ENCODE measurements at regions not wholly inside any gene's neighbourhood (a gene's known extent, or its start where the extent isn't known, plus 50 kb on each side); places are given as distances from the start of the nearest gene placed in this dataset.

- H3K36me3 ChIP-seq (ENCODE audit: control insufficient read depth in 2 of 2, insufficient read depth in 2 of 2, low read length in 2 of 2), result no peaks in the 10 kb centered on the region
- H3K9me3 ChIP-seq (ENCODE audit: control insufficient read depth in 2 of 2, low read length in 2 of 2), result no peaks in the 10 kb centered on the region
- no peaks in the 10 kb centered on the region for H3K4me1 ChIP-seq (ENCODE audit: control insufficient read depth in 2 of 2, insufficient read depth in 2 of 2, low read length in 2 of 2)
- no peak overlapping the region for H3K27ac ChIP-seq (ENCODE audit: low read depth in 2 of 2, low read length in 2 of 2)
- H3K27me3 ChIP-seq (ENCODE audit: control insufficient read depth in 2 of 2, insufficient read depth in 2 of 2, low read length in 2 of 2), result no peaks in the 10 kb centered on the region
- H3K9ac ChIP-seq (ENCODE audit: low read depth in 1 of 2, low read length in 2 of 2), result no peak overlapping the region
- H3K4me3 ChIP-seq (ENCODE audit: low read length in 2 of 2), result no peak overlapping the region
Measured at GRCh38 chr1:184158896-184159681, 107.6 kb downstream of the TSEN15 start.

- Histone ChIP-seq H3K36me3 (ENCODE audit: control insufficient read depth in 2 of 2, insufficient read depth in 2 of 2, low read length in 2 of 2) (no peaks in the 10 kb centered on the region), H3K27me3 (ENCODE audit: control insufficient read depth in 2 of 2, insufficient read depth in 2 of 2, low read length in 2 of 2) (no peaks in the 10 kb centered on the region), H3K9ac (ENCODE audit: low read depth in 1 of 2, low read length in 2 of 2) (no peak overlapping the region), H3K4me3 (ENCODE audit: low read length in 2 of 2) (no peak overlapping the region), H3K9me3 (ENCODE audit: control insufficient read depth in 2 of 2, low read length in 2 of 2) (no peaks in the 10 kb centered on the region), H3K4me1 (ENCODE audit: control insufficient read depth in 2 of 2, insufficient read depth in 2 of 2, low read length in 2 of 2) (peaks cover 0 to 3% of the 10 kb centered on the region in 2 donors), H3K27ac (ENCODE audit: low read depth in 2 of 2, low read length in 2 of 2) (no peak overlapping the region)
Measured at GRCh38 chr1:184160236-184160635, 108.7 kb downstream of the TSEN15 start.

- Histone ChIP-seq H3K4me1 (ENCODE audit: control insufficient read depth in 2 of 2, insufficient read depth in 2 of 2, low read length in 2 of 2) (peaks cover 0 to 3% of the 10 kb centered on the region in 2 donors), H3K9me3 (ENCODE audit: control insufficient read depth in 2 of 2, low read length in 2 of 2) (no peaks in the 10 kb centered on the region), H3K4me3 (ENCODE audit: low read length in 2 of 2) (no peak overlapping the region), H3K9ac (ENCODE audit: low read depth in 1 of 2, low read length in 2 of 2) (no peak overlapping the region), H3K27ac (ENCODE audit: low read depth in 2 of 2, low read length in 2 of 2) (no peak overlapping the region), H3K27me3 (ENCODE audit: control insufficient read depth in 2 of 2, insufficient read depth in 2 of 2, low read length in 2 of 2) (no peaks in the 10 kb centered on the region), H3K36me3 (ENCODE audit: control insufficient read depth in 2 of 2, insufficient read depth in 2 of 2, low read length in 2 of 2) (no peaks in the 10 kb centered on the region)
Measured at GRCh38 chr1:184161071-184161698, 109.7 kb downstream of the TSEN15 start.

GRCh38 chr1:184162281-184162680 lies 110.8 kb downstream of the TSEN15 start:
- H3K4me1 ChIP-seq (ENCODE audit: control insufficient read depth in 2 of 2, insufficient read depth in 2 of 2, low read length in 2 of 2), result peaks cover 0 to 3% of the 10 kb centered on the region in 2 donors
- H3K9ac ChIP-seq (ENCODE audit: low read depth in 1 of 2, low read length in 2 of 2), result no peak overlapping the region
- no peak overlapping the region for H3K27ac ChIP-seq (ENCODE audit: low read depth in 2 of 2, low read length in 2 of 2)
- H3K36me3 ChIP-seq (ENCODE audit: control insufficient read depth in 2 of 2, insufficient read depth in 2 of 2, low read length in 2 of 2), result no peaks in the 10 kb centered on the region
- no peak overlapping the region for H3K4me3 ChIP-seq (ENCODE audit: low read length in 2 of 2)
- no peaks in the 10 kb centered on the region for H3K9me3 ChIP-seq (ENCODE audit: control insufficient read depth in 2 of 2, low read length in 2 of 2)
- no peaks in the 10 kb centered on the region for H3K27me3 ChIP-seq (ENCODE audit: control insufficient read depth in 2 of 2, insufficient read depth in 2 of 2, low read length in 2 of 2)

GRCh38 chr1:184163674-184164465 lies 112.3 kb downstream of the TSEN15 start:
- Histone ChIP-seq H3K27ac (ENCODE audit: low read depth in 2 of 2, low read length in 2 of 2) (no peak overlapping the region), H3K4me1 (ENCODE audit: control insufficient read depth in 2 of 2, insufficient read depth in 2 of 2, low read length in 2 of 2) (peaks cover 0 to 3% of the 10 kb centered on the region in 2 donors), H3K36me3 (ENCODE audit: control insufficient read depth in 2 of 2, insufficient read depth in 2 of 2, low read length in 2 of 2) (no peaks in the 10 kb centered on the region), H3K9ac (ENCODE audit: low read depth in 1 of 2, low read length in 2 of 2) (no peak overlapping the region), H3K9me3 (ENCODE audit: control insufficient read depth in 2 of 2, low read length in 2 of 2) (no peaks in the 10 kb centered on the region), H3K4me3 (ENCODE audit: low read length in 2 of 2) (no peak overlapping the region), H3K27me3 (ENCODE audit: control insufficient read depth in 2 of 2, insufficient read depth in 2 of 2, low read length in 2 of 2) (no peaks in the 10 kb centered on the region)

GRCh38 chr1:184164536-184164935 lies 113.0 kb downstream of the TSEN15 start:
- H3K36me3 ChIP-seq (ENCODE audit: control insufficient read depth in 2 of 2, insufficient read depth in 2 of 2, low read length in 2 of 2), result no peaks in the 10 kb centered on the region
- no peak overlapping the region for H3K27ac ChIP-seq (ENCODE audit: low read depth in 2 of 2, low read length in 2 of 2)
- peaks cover 0 to 3% of the 10 kb centered on the region in 2 donors for H3K4me1 ChIP-seq (ENCODE audit: control insufficient read depth in 2 of 2, insufficient read depth in 2 of 2, low read length in 2 of 2)
- H3K4me3 ChIP-seq (ENCODE audit: low read length in 2 of 2), result no peak overlapping the region
- H3K9me3 ChIP-seq (ENCODE audit: control insufficient read depth in 2 of 2, low read length in 2 of 2), result no peaks in the 10 kb centered on the region
- no peak overlapping the region for H3K9ac ChIP-seq (ENCODE audit: low read depth in 1 of 2, low read length in 2 of 2)
- H3K27me3 ChIP-seq (ENCODE audit: control insufficient read depth in 2 of 2, insufficient read depth in 2 of 2, low read length in 2 of 2), result no peaks in the 10 kb centered on the region

- no peaks in the 10 kb centered on the region for H3K9me3 ChIP-seq (ENCODE audit: control insufficient read depth in 2 of 2, low read length in 2 of 2)
- H3K9ac ChIP-seq (ENCODE audit: low read depth in 1 of 2, low read length in 2 of 2), result no peak overlapping the region
- H3K4me1 ChIP-seq (ENCODE audit: control insufficient read depth in 2 of 2, insufficient read depth in 2 of 2, low read length in 2 of 2), result peaks cover 0 to 3% of the 10 kb centered on the region in 2 donors
- H3K27ac ChIP-seq (ENCODE audit: low read depth in 2 of 2, low read length in 2 of 2), result no peak overlapping the region
- H3K27me3 ChIP-seq (ENCODE audit: control insufficient read depth in 2 of 2, insufficient read depth in 2 of 2, low read length in 2 of 2), result no peaks in the 10 kb centered on the region
- no peak overlapping the region for H3K4me3 ChIP-seq (ENCODE audit: low read length in 2 of 2)
- no peaks in the 10 kb centered on the region for H3K36me3 ChIP-seq (ENCODE audit: control insufficient read depth in 2 of 2, insufficient read depth in 2 of 2, low read length in 2 of 2)
Measured at GRCh38 chr1:184166485-184166884, 115.0 kb downstream of the TSEN15 start.

- peaks cover 0 to 3% of the 10 kb centered on the region in 2 donors for H3K4me1 ChIP-seq (ENCODE audit: control insufficient read depth in 2 of 2, insufficient read depth in 2 of 2, low read length in 2 of 2)
- H3K9me3 ChIP-seq (ENCODE audit: control insufficient read depth in 2 of 2, low read length in 2 of 2), result no peaks in the 10 kb centered on the region
- no peak overlapping the region for H3K27ac ChIP-seq (ENCODE audit: low read depth in 2 of 2, low read length in 2 of 2)
- H3K27me3 ChIP-seq (ENCODE audit: control insufficient read depth in 2 of 2, insufficient read depth in 2 of 2, low read length in 2 of 2), result no peaks in the 10 kb centered on the region
- H3K36me3 ChIP-seq (ENCODE audit: control insufficient read depth in 2 of 2, insufficient read depth in 2 of 2, low read length in 2 of 2), result no peaks in the 10 kb centered on the region
- no peak overlapping the region for H3K4me3 ChIP-seq (ENCODE audit: low read length in 2 of 2)
- no peak overlapping the region for H3K9ac ChIP-seq (ENCODE audit: low read depth in 1 of 2, low read length in 2 of 2)
Measured at GRCh38 chr1:184167352-184167751, 115.8 kb downstream of the TSEN15 start.

GRCh38 chr1:184170719-184171118 lies 119.2 kb downstream of the TSEN15 start:
- Histone ChIP-seq H3K4me1 (ENCODE audit: control insufficient read depth in 2 of 2, insufficient read depth in 2 of 2, low read length in 2 of 2) (no peaks in the 10 kb centered on the region), H3K36me3 (ENCODE audit: control insufficient read depth in 2 of 2, insufficient read depth in 2 of 2, low read length in 2 of 2) (no peaks in the 10 kb centered on the region), H3K9me3 (ENCODE audit: control insufficient read depth in 2 of 2, low read length in 2 of 2) (no peaks in the 10 kb centered on the region), H3K9ac (ENCODE audit: low read depth in 1 of 2, low read length in 2 of 2) (no peak overlapping the region), H3K4me3 (ENCODE audit: low read length in 2 of 2) (no peak overlapping the region), H3K27ac (ENCODE audit: low read depth in 2 of 2, low read length in 2 of 2) (no peak overlapping the region), H3K27me3 (ENCODE audit: control insufficient read depth in 2 of 2, insufficient read depth in 2 of 2, low read length in 2 of 2) (no peaks in the 10 kb centered on the region)

GRCh38 chr1:184176058-184176457 lies 124.5 kb downstream of the TSEN15 start:
- H3K4me3 ChIP-seq (ENCODE audit: low read length in 2 of 2), result no peak overlapping the region
- H3K27me3 ChIP-seq (ENCODE audit: control insufficient read depth in 2 of 2, insufficient read depth in 2 of 2, low read length in 2 of 2), result no peaks in the 10 kb centered on the region
- no peaks in the 10 kb centered on the region for H3K4me1 ChIP-seq (ENCODE audit: control insufficient read depth in 2 of 2, insufficient read depth in 2 of 2, low read length in 2 of 2)
- no peaks in the 10 kb centered on the region for H3K9me3 ChIP-seq (ENCODE audit: control insufficient read depth in 2 of 2, low read length in 2 of 2)
- H3K27ac ChIP-seq (ENCODE audit: low read depth in 2 of 2, low read length in 2 of 2), result no peak overlapping the region
- no peaks in the 10 kb centered on the region for H3K36me3 ChIP-seq (ENCODE audit: control insufficient read depth in 2 of 2, insufficient read depth in 2 of 2, low read length in 2 of 2)
- no peak overlapping the region for H3K9ac ChIP-seq (ENCODE audit: low read depth in 1 of 2, low read length in 2 of 2)

Data from mucosa of rectum (tissue), 2 donors.